ENCODE measurements at regions not wholly inside any gene's neighbourhood (a gene's known extent, or its start where the extent isn't known, plus 50 kb on each side); places are given as distances from the start of the nearest gene placed in this dataset.

DNA sequence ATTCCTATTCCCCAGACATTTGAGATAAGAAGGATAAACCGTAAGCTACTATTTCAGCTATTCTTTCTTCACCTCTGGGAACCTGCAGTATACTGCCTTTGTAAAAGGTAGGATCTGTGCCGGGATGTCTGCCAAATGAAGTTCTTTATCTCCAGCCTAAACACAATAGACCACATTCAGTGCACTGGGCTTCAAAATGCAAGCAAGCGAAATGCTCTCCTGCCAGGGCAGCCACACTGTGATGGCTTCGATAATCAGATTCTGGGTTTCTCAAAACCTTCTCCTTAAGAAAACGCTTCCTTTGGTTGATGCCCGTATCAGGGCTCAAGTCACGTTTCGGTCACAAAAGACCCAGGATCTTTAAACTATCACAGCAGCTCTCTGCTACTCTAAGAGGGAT lies 299.5 kb upstream of the B3GAT1 start:
- TF ChIP-seq, protein P1, sequence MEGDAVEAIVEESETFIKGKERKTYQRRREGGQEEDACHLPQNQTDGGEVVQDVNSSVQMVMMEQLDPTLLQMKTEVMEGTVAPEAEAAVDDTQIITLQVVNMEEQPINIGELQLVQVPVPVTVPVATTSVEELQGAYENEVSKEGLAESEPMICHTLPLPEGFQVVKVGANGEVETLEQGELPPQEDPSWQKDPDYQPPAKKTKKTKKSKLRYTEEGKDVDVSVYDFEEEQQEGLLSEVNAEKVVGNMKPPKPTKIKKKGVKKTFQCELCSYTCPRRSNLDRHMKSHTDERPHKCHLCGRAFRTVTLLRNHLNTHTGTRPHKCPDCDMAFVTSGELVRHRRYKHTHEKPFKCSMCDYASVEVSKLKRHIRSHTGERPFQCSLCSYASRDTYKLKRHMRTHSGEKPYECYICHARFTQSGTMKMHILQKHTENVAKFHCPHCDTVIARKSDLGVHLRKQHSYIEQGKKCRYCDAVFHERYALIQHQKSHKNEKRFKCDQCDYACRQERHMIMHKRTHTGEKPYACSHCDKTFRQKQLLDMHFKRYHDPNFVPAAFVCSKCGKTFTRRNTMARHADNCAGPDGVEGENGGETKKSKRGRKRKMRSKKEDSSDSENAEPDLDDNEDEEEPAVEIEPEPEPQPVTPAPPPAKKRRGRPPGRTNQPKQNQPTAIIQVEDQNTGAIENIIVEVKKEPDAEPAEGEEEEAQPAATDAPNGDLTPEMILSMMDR (IDR thresholded peaks at IDR 0.05; ENCODE audit: control insufficient read depth, insufficient read depth, low read depth, low read length, missing control alignments), result no peak
- H3K4me3 ChIP-seq (ENCODE audit: control insufficient read depth, low read depth, low read length), result no peak overlapping the region
- DNase-seq (ENCODE audit: low read depth), result no peak

DNA sequence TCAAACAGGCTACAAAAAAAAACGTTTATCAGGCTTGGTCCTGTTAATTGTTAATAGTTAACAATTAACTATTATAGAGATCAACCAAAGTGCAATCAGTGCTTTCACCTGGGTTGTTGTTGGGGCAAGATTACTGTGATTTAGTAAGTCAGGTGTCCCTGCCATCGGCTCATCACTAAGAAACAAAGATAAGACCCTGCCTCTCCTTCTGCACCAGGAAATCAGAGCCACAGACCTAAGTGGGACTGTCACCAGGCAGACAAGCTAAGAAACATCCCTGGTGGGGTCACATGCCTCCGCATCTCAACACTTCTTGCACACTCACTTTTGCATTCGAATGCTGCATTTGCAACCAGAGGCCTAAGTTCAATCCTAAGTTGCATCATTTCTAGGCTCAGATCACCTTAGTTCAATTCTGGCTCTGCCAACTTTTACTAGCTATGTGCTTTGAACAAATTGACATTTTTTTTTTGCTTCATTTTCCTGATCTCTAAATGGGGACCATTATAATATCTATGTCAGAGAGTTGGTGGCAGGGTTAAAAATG lies 298.9 kb upstream of the B3GAT1 start:
- TF ChIP-seq, protein P1 (IDR thresholded peaks at IDR 0.05; ENCODE audit: control insufficient read depth, insufficient read depth, low read depth, low read length, missing control alignments), result no peak
- no peak overlapping the region for H3K4me3 ChIP-seq (ENCODE audit: control insufficient read depth, low read depth, low read length)
- DNase-seq (ENCODE audit: low read depth), result no peak

DNA sequence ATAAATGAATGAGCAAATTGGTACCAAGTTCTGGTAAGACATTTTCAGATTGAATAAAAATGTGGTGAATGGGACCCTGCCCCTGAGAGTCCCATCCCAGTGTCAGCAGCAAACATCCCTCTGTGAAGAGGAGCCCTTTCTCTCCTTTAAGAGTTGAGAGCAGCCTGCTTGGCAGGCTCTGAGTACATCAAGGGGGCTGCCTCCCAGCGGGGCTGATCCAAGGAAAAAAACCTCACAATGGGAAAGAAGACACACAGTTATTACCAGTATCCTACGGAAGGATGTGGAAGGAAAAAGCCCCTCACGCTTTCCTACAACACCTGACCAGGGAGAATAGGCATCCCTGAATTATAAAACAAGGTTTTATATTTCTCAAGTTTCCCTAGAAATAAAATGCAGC lies 293.8 kb upstream of the B3GAT1 start:
- no peak for DNase-seq (ENCODE audit: low read depth)
- TF ChIP-seq, protein P1 (IDR thresholded peaks at IDR 0.05; ENCODE audit: control insufficient read depth, insufficient read depth, low read depth, low read length, missing control alignments), result no peak
- no peak overlapping the region for H3K4me3 ChIP-seq (ENCODE audit: control insufficient read depth, low read depth, low read length)

DNA sequence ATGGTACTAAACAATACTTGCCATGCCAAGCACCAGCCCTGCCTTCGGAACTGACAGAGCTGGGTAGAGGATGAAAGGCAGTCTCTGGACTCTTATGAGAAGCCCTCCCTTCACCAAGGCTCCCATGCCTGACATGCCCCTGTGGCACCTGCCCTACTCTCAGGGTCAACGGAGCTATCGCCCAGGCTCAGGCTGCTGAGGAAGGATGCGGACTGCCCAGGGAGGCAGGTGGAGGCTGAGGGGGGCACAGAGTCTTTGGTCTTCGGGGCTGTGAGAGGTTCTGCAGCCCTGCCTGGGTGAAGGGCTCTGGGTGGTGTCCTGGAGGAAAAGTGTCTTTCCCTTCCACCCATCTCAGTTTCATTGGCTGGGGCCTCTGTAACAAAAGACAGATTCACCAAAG lies 290.8 kb upstream of the B3GAT1 start:
- TF ChIP-seq, protein P1 (IDR thresholded peaks at IDR 0.05; ENCODE audit: control insufficient read depth, insufficient read depth, low read depth, low read length, missing control alignments), result no peak
- no peak for DNase-seq (ENCODE audit: low read depth)
- no peak overlapping the region for H3K4me3 ChIP-seq (ENCODE audit: control insufficient read depth, low read depth, low read length)

DNA sequence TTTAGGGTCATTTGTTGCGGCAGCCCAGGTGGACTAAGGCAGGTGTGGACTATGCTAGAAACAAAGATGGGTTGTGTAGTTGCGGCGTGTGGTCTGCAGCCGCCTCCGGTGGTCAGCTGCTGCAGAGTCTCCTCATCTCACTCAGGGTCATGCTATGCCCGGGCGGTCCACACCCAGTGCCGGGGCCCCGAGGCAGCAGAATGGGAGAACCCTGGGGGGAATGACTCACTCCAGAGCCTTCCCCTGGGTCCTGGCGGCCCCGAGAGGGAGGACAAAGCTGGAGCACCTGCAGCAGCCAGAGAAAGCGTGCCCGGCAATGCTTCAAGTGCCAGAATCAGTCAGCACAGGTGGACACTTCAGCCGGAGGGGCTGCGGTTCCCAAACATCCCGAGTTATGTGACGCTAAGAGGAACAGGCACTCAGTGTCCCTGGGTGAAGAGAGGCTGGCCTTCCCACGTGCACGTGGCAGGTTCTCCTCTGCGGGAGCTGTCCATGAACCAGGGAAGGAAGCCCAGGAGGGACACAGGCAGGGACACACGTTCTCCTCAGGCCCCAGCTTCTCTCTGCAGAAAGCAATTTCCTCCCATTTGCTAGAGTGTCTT lies 289.6 kb upstream of the B3GAT1 start:
- H3K4me3 ChIP-seq (ENCODE audit: control insufficient read depth, low read depth, low read length), result no peak overlapping the region
- no peak for DNase-seq (ENCODE audit: low read depth)
- TF ChIP-seq, protein P1 (IDR thresholded peaks at IDR 0.05; ENCODE audit: control insufficient read depth, insufficient read depth, low read depth, low read length, missing control alignments), result no peak

DNA sequence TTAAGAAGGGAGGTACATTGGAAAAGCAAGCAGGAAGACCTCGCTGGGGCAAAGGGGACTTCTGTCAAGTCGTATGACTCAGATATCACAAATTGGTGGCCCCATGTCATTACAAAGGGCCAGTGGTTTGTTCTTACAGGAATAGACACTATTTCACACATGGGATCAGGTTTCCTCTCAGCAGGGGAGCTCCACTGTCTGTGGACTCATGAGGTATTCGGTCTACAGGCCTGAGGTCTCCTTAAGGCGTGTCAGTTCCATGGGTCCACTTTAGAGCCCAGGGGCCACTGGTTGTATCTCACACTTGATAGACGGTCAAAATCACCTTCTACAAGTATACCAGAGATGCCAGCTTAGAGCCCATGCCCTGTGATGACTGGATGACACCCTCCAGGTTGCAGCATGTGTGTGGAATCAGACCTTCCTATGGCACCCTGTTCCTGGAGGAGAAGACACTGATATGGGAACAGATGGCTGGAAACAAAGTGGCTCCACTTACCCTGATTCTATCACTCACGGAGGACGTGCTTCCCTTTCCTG lies 288.1 kb upstream of the B3GAT1 start:
- TF ChIP-seq, protein P1 (IDR thresholded peaks at IDR 0.05; ENCODE audit: control insufficient read depth, insufficient read depth, low read depth, low read length, missing control alignments), result no peak

More for the DNA sequence above, 288.1 kb upstream of the B3GAT1 start:
- no peak for DNase-seq (ENCODE audit: low read depth)
- H3K4me3 ChIP-seq (ENCODE audit: control insufficient read depth, low read depth, low read length), result no peak overlapping the region

All from AG09309 (cell line).